Islet precursor cell (in vitro differentiated cells): ENCODE measurements at regions not wholly inside any gene's neighbourhood (a gene's known extent, or its start where the extent isn't known, plus 50 kb on each side); places are given as distances from the start of the nearest gene placed in this dataset.

Source experiments
- DNase-seq: peaks from one replicate; pipeline ENCODE4 v3.0.0-alpha.2; 2018

GRCh38 chr6:40263970-40264369 lies 323.2 kb downstream of the LRFN2 start:
- no peak for DNase-seq

GRCh38 chr6:40262363-40262762 lies 324.8 kb downstream of the LRFN2 start:
- DNase-seq, result peak; percentile 35

- DNase-seq, result peak; percentile 33
Measured at GRCh38 chr6:40258531-40258930, 324.3 kb upstream of the MOCS1 start.

GRCh38 chr6:40256831-40257230 lies 322.6 kb upstream of the MOCS1 start:
- no peak for DNase-seq

GRCh38 chr6:40256224-40256623 lies 322.0 kb upstream of the MOCS1 start:
- no peak for DNase-seq

GRCh38 chr6:40253420-40253819 lies 319.2 kb upstream of the MOCS1 start:
- peak; percentile 30 for DNase-seq

- peak; percentile 12 for DNase-seq
Measured at GRCh38 chr6:40252531-40253258, 318.4 kb upstream of the MOCS1 start.

GRCh38 chr6:40251637-40252300 lies 317.5 kb upstream of the MOCS1 start:
- DNase-seq, result peak; percentile 19

GRCh38 chr6:40249935-40250334 lies 315.7 kb upstream of the MOCS1 start:
- DNase-seq, result peak; percentile 7

- peak; percentile 29 for DNase-seq
Measured at GRCh38 chr6:40247516-40248115, 313.4 kb upstream of the MOCS1 start.

GRCh38 chr6:40244699-40245098 lies 310.4 kb upstream of the MOCS1 start:
- peak; percentile 84 for DNase-seq

- DNase-seq, result no peak
Measured at GRCh38 chr6:40232698-40233097, 298.4 kb upstream of the MOCS1 start.

GRCh38 chr6:40227735-40228134 lies 293.5 kb upstream of the MOCS1 start:
- no peak for DNase-seq

- DNase-seq, result no peak
Measured at GRCh38 chr6:40222354-40222753, 288.1 kb upstream of the MOCS1 start.

GRCh38 chr6:40219799-40220198 lies 285.5 kb upstream of the MOCS1 start:
- no peak for DNase-seq

GRCh38 chr6:40210628-40211056 lies 276.4 kb upstream of the MOCS1 start:
- peak; percentile 75 for DNase-seq

GRCh38 chr6:40205801-40206200 lies 271.5 kb upstream of the MOCS1 start:
- peak; percentile 42 for DNase-seq

GRCh38 chr6:40205004-40205403 lies 270.7 kb upstream of the MOCS1 start:
- DNase-seq, result no peak

GRCh38 chr6:40197371-40197770 lies 263.1 kb upstream of the MOCS1 start:
- peak; percentile 20 for DNase-seq

GRCh38 chr6:40196135-40196518 lies 261.9 kb upstream of the MOCS1 start:
- DNase-seq, result peak; percentile 14

GRCh38 chr6:40195428-40196134 lies 261.3 kb upstream of the MOCS1 start:
- DNase-seq, result peak; percentile 24

- DNase-seq, result peak; percentile 9
Measured at GRCh38 chr6:40194447-40195170, 260.3 kb upstream of the MOCS1 start.

GRCh38 chr6:40192516-40192915 lies 258.3 kb upstream of the MOCS1 start:
- DNase-seq, result peak; percentile 32
